IMR-90 (cell line): ENCODE measurements at regions not wholly inside any gene's neighbourhood (a gene's known extent, or its start where the extent isn't known, plus 50 kb on each side); places are given as distances from the start of the nearest gene placed in this dataset.
A peak's percentile ranks its signal among the peaks of the same experiment; 100 is the strongest.

Experiments used
- ATAC-seq: fragments of 200-7000 bp; cut with Tn5 transposase; 2 replicates; pipeline ENCODE4 v1.9.1; 2020; ENCODE audit warnings: low read depth, mild to moderate bottlenecking, moderate library complexity
- BruUV-seq: library from RNA; stranded (reverse); fragments of 400-500 nt; replicated peaks from 2 replicates; lab custom pipeline; 2021; lab: Mats Ljungman, UMichigan
- CTCF ChIA-PET: fragments of 300-600 bp; formaldehyde crosslinking; extraction: SDS; loops from one replicate; lab custom pipeline; 2021; ENCODE audit warnings: antibody characterized with exemption; lab: Yijun Ruan, JAX
- POLR2A ChIA-PET: fragments of 300-600 bp; sonication (Branson Sonifier 250); formaldehyde crosslinking; loops from one replicate; lab custom pipeline; 2022; ENCODE audit warnings: antibody characterized with exemption; ENCODE audit not compliant: unreplicated experiment; lab: Charles Lee
- DNase-seq: peaks from one replicate; pipeline ENCODE4 v3.0.0; 2013
- H2AFZ ChIP-seq: replicated peaks from 2 replicates; pipeline ENCODE3; 2013; ENCODE audit warnings: low read length, mild to moderate bottlenecking; ENCODE audit not compliant: poor library complexity
- H2AK5ac ChIP-seq: 2 replicates; pipeline ENCODE4 v1.6.1; 2013; ENCODE audit warnings: low read depth, low read length, inconsistent platforms
- H2AK9ac ChIP-seq: replicated peaks from 2 replicates; pipeline ENCODE3; 2013; ENCODE audit warnings: mild to moderate bottlenecking, low read depth, low read length, moderate library complexity; ENCODE audit not compliant: poor library complexity
- H2BK120ac ChIP-seq: 2 replicates; pipeline ENCODE4 v1.6.1; 2013; ENCODE audit warnings: low read depth, low read length, inconsistent platforms
- H2BK15ac ChIP-seq: 3 replicates; pipeline ENCODE4 v1.6.1; 2013; ENCODE audit warnings: low read depth, low read length, inconsistent platforms
- H2BK20ac ChIP-seq: 2 replicates; pipeline ENCODE4 v1.6.1; 2013; ENCODE audit warnings: low read depth, mild to moderate bottlenecking, inconsistent platforms, low read length, moderate library complexity
- H2BK5ac ChIP-seq: 2 replicates; pipeline ENCODE4 v1.6.1; 2013; ENCODE audit warnings: mild to moderate bottlenecking, low read depth, low read length, inconsistent platforms; ENCODE audit not compliant: poor library complexity, severe bottlenecking
- H3K14ac ChIP-seq: replicated peaks from 2 replicates; pipeline ENCODE4 v1.6.1; 2013; ENCODE audit warnings: low read depth, low read length, inconsistent platforms
- H3K18ac ChIP-seq: 2 replicates; pipeline ENCODE4 v1.6.1; 2013; ENCODE audit warnings: low read depth, low read length, control low read depth
- H3K23ac ChIP-seq: 2 replicates; pipeline ENCODE4 v1.6.1; 2013; ENCODE audit warnings: low read depth, low read length, inconsistent platforms
- H3K27ac ChIP-seq: 2 replicates; pipeline ENCODE4 v1.5.1; 2013; ENCODE audit warnings: mild to moderate bottlenecking, control low read depth, low read length; ENCODE audit not compliant: insufficient read depth
- H3K27me3 ChIP-seq: 2 replicates; pipeline ENCODE4 v1.6.1; 2013; ENCODE audit warnings: low read length; ENCODE audit not compliant: control insufficient read depth, insufficient read depth
- H3K36me3 ChIP-seq: 2 replicates; pipeline ENCODE4 v1.6.1; 2013; ENCODE audit warnings: low read length, mixed read lengths; ENCODE audit not compliant: control insufficient read depth, insufficient read depth
- H3K4ac ChIP-seq: 2 replicates; pipeline ENCODE4 v1.6.1; 2013; ENCODE audit warnings: low read depth, low read length, inconsistent platforms
- H3K4me1 ChIP-seq: 2 replicates; pipeline ENCODE4 v1.6.1; 2013; ENCODE audit warnings: low read length, mixed read lengths; ENCODE audit not compliant: control insufficient read depth, insufficient read depth
- H3K4me2 ChIP-seq: 2 replicates; pipeline ENCODE4 v1.6.1; 2013; ENCODE audit warnings: low read depth, mild to moderate bottlenecking, control low read depth, low read length, moderate library complexity
- H3K4me3 ChIP-seq: 2 replicates; pipeline ENCODE4 v1.5.1; 2013; ENCODE audit warnings: low read depth, mild to moderate bottlenecking, control low read depth, low read length, moderate library complexity; ENCODE audit not compliant: insufficient read depth
- H3K56ac ChIP-seq: 2 replicates; pipeline ENCODE4 v1.6.1; 2013; ENCODE audit warnings: low read length, inconsistent platforms; ENCODE audit not compliant: insufficient read depth; ENCODE audit errors: extremely low read depth
- H3K79me1 ChIP-seq, 2 experiments: 2 replicates each; pipeline ENCODE4 v1.6.1; 2013; ENCODE audit warnings: low read length in 2 of 2, inconsistent platforms in 1 of 2, low read depth in 1 of 2
- H3K9ac ChIP-seq: 2 replicates; pipeline ENCODE4 v1.6.1; 2013; ENCODE audit warnings: low read depth, low read length, control low read depth
- H3K9me1 ChIP-seq: 2 replicates; pipeline ENCODE4 v1.6.1; 2013; ENCODE audit warnings: low read length, inconsistent platforms; ENCODE audit not compliant: insufficient read depth
- H3K9me3 ChIP-seq: 2 replicates; pipeline ENCODE4 v1.6.1; 2013; ENCODE audit warnings: low read length; ENCODE audit not compliant: control insufficient read depth, insufficient read depth
- H4K20me1 ChIP-seq: 2 replicates; pipeline ENCODE4 v1.6.1; 2013; ENCODE audit warnings: low read length, inconsistent platforms; ENCODE audit not compliant: insufficient read depth
- H4K5ac ChIP-seq: 2 replicates; pipeline ENCODE4 v1.6.1; 2013; ENCODE audit warnings: mild to moderate bottlenecking, low read depth, low read length, control low read depth
- H4K8ac ChIP-seq, 2 experiments: 2 replicates each; pipeline ENCODE4 v1.6.1; 2013; ENCODE audit warnings: low read depth in 2 of 2, low read length in 2 of 2, control low read depth in 1 of 2, inconsistent platforms in 1 of 2
- H4K91ac ChIP-seq: 2 replicates; pipeline ENCODE4 v1.6.1; 2013; ENCODE audit warnings: low read depth, low read length, inconsistent platforms; ENCODE audit not compliant: insufficient read depth
- MAFK ChIP-seq: IDR thresholded peaks from 2 replicates; pipeline ENCODE4 v1.6.1; 2012; ENCODE audit warnings: low read depth, low read length, improper control_type of control experiment
- NFE2L2 ChIP-seq: fragments of 150-350 bp; IDR thresholded peaks from 2 replicates; pipeline ENCODE4 v1.6.1; 2016; ENCODE audit warnings: low read depth, mild to moderate bottlenecking, low read length
- RAD21 ChIP-seq: IDR thresholded peaks from 2 replicates; pipeline ENCODE4 v1.6.1; 2012; ENCODE audit warnings: low read length, improper control_type of control experiment
- SMC3 ChIP-seq: fragments of 150-350 bp; IDR thresholded peaks from 2 replicates; pipeline ENCODE4 v1.6.1; 2016; ENCODE audit warnings: low read depth, mild to moderate bottlenecking, antibody characterized with exemption, low read length, moderate library complexity
- WGBS, 2 experiments: methylation state at CpG; one replicate each; pipeline versions ENCODE4 v1.1.5 to v1.1.7; 2013; ENCODE audit warnings: missing lambda C conversion rate in 2 of 2; ENCODE audit not compliant: insufficient read length in 1 of 2; ENCODE audit errors: extremely low coverage in 2 of 2; 5-methylcytosine and 5-hydroxymethylcytosine counted together
- dilution Hi-C: fragments of 300-500 bp; cut with HindIII; formaldehyde crosslinking; loops from one replicate; pipeline ENCODE4 v1.14.3; 2018; ENCODE audit warnings: low sequenced_read_pairs; ENCODE audit not compliant: unreplicated experiment
- in situ Hi-C: fragments of 300-500 bp; cut with MboI; formaldehyde crosslinking; loops from 3 replicates; pipeline ENCODE4 v1.14.3; 2019; ENCODE audit warnings: low sequenced_read_pairs, inconsistent platforms, mixed read lengths
- intact Hi-C: fragments of 100-400 bp; cut with micrococcal nuclease; formaldehyde crosslinking; loops from 2 replicates; pipeline ENCODE4 v1.10.0; 2022

DNA sequence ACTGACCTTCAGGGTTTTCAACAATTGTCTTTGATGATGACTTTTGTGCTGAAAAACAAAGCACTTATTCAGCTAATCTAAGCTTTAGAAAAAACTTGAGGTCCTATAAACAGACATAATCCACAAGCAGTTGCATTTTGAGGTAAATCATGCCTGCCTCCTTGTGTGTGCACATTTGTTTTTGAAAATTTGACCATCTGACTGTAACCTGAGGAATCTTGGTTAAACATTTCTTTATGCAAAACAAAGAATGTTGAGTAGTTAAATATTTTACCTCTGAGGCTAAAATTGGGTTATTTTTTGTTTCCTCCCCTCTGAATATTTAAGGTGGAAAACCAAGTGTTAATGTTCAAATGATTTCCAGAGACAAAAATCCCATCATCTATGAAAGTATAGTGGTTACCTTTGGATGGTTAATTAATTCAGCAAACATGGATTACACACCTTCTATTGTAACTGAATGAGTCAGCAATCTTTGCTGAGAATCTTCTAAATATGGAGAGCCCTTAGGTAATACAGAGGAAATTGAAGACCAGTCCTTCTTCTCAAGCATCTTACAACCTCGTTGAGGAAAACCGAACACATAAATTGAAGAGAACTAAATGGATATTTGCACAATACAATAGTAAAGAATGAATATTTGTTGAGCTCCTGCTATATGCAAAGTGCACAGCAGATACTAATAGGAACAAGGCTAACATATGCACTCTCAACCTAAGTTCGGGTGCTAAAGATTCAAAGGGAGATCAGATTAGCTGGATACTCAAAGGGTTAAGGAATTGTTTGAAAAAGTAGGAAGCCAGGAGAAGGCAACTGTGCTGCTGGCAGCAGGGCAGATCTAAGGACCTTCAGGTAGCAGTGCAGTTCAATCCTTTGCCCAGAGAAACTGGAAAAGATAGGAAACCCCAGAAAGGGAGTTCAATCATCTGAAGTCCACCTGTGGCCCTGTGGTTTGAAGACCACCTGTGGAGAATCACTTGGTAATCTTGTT lies 115.2 kb downstream of the BMP4 start:
- no CpG with 5 or more reads among the region's 3 CpGs for WGBS, 2 experiments
- Histone ChIP-seq H2AK9ac (no peak overlapping the region), H3K9me1 (no peaks in the 10 kb centered on the region), H3K4me2 (no peak overlapping the region), H3K4me1 (peaks cover 1% of the 10 kb centered on the region), H2AFZ (no peak overlapping the region), H4K20me1 (no peaks in the 10 kb centered on the region), H3K9ac (no peak overlapping the region), H3K36me3 (no peaks in the 10 kb centered on the region), H3K56ac (no peak overlapping the region), H3K27me3 (no peaks in the 10 kb centered on the region), H2BK15ac (no peak overlapping the region), H3K14ac (no peak overlapping the region), H4K8ac (no peak overlapping the region), H3K9me3 (no peaks in the 10 kb centered on the region), H2AK5ac (no peak overlapping the region), H4K5ac (no peak overlapping the region), H2BK20ac (no peak overlapping the region), H2BK5ac (no peak overlapping the region), H3K23ac (no peak overlapping the region), H3K4ac (no peak overlapping the region), H2BK120ac (no peak overlapping the region), H3K4me3 (no peak overlapping the region), H3K27ac (no peak overlapping the region), H3K18ac (no peak overlapping the region), H3K79me1 (no peaks in the 10 kb centered on the region), H4K91ac (no peak overlapping the region)
- no peak for DNase-seq
- POLR2A ChIA-PET, result no interaction called here
- dilution Hi-C loops (no loop called here), in situ Hi-C loops (no loop called here), intact Hi-C loops (no loop called here)
- no peak for ATAC-seq
- TF ChIP-seq MAFK, result peak; percentile 26; the same call in 1 of the 2 replicates
- no peak for TF ChIP-seq RAD21
- TF ChIP-seq NFE2L2, result peak; percentile 54
- TF ChIP-seq SMC3, result no peak
- BruUV-seq, result no TSS peak
- CTCF ChIA-PET, result no interaction called here
